Neural progenitor cell (in vitro differentiated cells): ENCODE measurements at regions not wholly inside any gene's neighbourhood (a gene's known extent, or its start where the extent isn't known, plus 50 kb on each side); places are given as distances from the start of the nearest gene placed in this dataset.

Experiments used
- DNase-seq: peaks from one replicate; pipeline ENCODE4 v3.0.0-alpha.2; 2016; ENCODE audit warnings: low spot score
- H2AFZ ChIP-seq: fragments of 200-600 bp; sonication (generic); replicated peaks from 2 replicates; pipeline ENCODE4 v1.6.1; 2016; ENCODE audit warnings: antibody characterized with exemption
- H3F3A ChIP-seq: fragments of 200-600 bp; sonication (generic); 2 replicates; pipeline ENCODE4 v1.6.1; 2016; ENCODE audit warnings: antibody characterized with exemption, low read depth
- H3K27ac ChIP-seq: fragments of 200-600 bp; sonication (generic); 2 replicates; pipeline ENCODE4 v1.5.1; 2016; ENCODE audit warnings: mild to moderate bottlenecking
- H3K27me3 ChIP-seq: fragments of 200-600 bp; sonication (generic); 2 replicates; pipeline ENCODE4 v1.6.1; 2016; ENCODE audit warnings: mild to moderate bottlenecking, moderate library complexity
- H3K36me3 ChIP-seq: fragments of 200-600 bp; sonication (generic); 2 replicates; pipeline ENCODE4 v1.5.1; 2016
- H3K4me1 ChIP-seq: fragments of 200-600 bp; sonication (generic); 2 replicates; pipeline ENCODE4 v1.6.1; 2016; ENCODE audit warnings: mixed run types
- H3K4me2 ChIP-seq: fragments of 200-600 bp; sonication (generic); 2 replicates; pipeline ENCODE4 v1.6.1; 2016
- H3K4me3 ChIP-seq: fragments of 200-600 bp; sonication (generic); 2 replicates; pipeline ENCODE4 v1.5.1; 2016
- H3K79me2 ChIP-seq: fragments of 200-600 bp; sonication (generic); 2 replicates; pipeline ENCODE4 v1.6.1; 2016; ENCODE audit warnings: low read depth
- H3K9ac ChIP-seq: fragments of 200-600 bp; sonication (generic); 2 replicates; pipeline ENCODE4 v1.6.1; 2016
- H3K9me3 ChIP-seq: fragments of 200-600 bp; sonication (generic); 2 replicates; pipeline ENCODE4 v1.5.1; 2016; ENCODE audit warnings: low read depth
- H4K20me1 ChIP-seq: fragments of 200-600 bp; sonication (generic); 2 replicates; pipeline ENCODE4 v1.6.1; 2016; ENCODE audit warnings: low read depth
- H3K27ac Mint-ChIP-seq: 3 replicates; pipeline ENCODE4 v1.8.0; 2021; ENCODE audit warnings: mixed read lengths
- H3K27me3 Mint-ChIP-seq: 2 replicates; pipeline ENCODE4 v1.8.0; 2022; ENCODE audit warnings: low read depth, mild to moderate bottlenecking, inconsistent platforms, moderate library complexity, mixed read lengths; ENCODE audit not compliant: insufficient read depth
- H3K36me3 Mint-ChIP-seq: 3 replicates; pipeline ENCODE4 v1.8.0; 2021; ENCODE audit warnings: mixed read lengths
- H3K4me1 Mint-ChIP-seq: 3 replicates; pipeline ENCODE4 v1.8.0; 2021; ENCODE audit warnings: mixed read lengths
- H3K4me3 Mint-ChIP-seq: 3 replicates; pipeline ENCODE4 v1.8.0; 2021; ENCODE audit warnings: mild to moderate bottlenecking, moderate library complexity, mixed read lengths
- H3K9me3 Mint-ChIP-seq: 3 replicates; pipeline ENCODE4 v1.8.0; 2020; ENCODE audit warnings: mixed read lengths
- EZH2 ChIP-seq: fragments of 200-600 bp; sonication (generic); IDR thresholded peaks from 2 replicates; pipeline ENCODE4 v1.6.1; 2017; ENCODE audit warnings: antibody characterized with exemption, mild to moderate bottlenecking, moderate library complexity
- EZH2phosphoT487 ChIP-seq: fragments of 200-600 bp; sonication (generic); IDR thresholded peaks from 2 replicates; pipeline ENCODE4 v1.6.1; 2017; ENCODE audit warnings: antibody characterized with exemption
- TF ChIP-seq, protein P1 (sequence below): fragments of 200-600 bp; sonication (generic); IDR thresholded peaks from 2 replicates; pipeline ENCODE4 v1.5.1; 2017; ENCODE audit warnings: antibody characterized with exemption, mild to moderate bottlenecking

GRCh38 chr5:73282923-73283322, 109.9 kb downstream of the TMEM174 start:
- DNase-seq, result no peak
- Histone ChIP-seq H3K27ac (no peak overlapping the region), H3K4me3 (no peak overlapping the region), H3K36me3 (no peaks in the 10 kb centered on the region), H3K27me3 (peaks cover 3% of the 10 kb centered on the region), H3K4me1 (peaks cover 9% of the 10 kb centered on the region), H4K20me1 (no peaks in the 10 kb centered on the region), H3K4me2 (no peak overlapping the region), H3K9me3 (no peaks in the 10 kb centered on the region), H3K79me2 (no peaks in the 10 kb centered on the region), H3F3A (no peaks in the 10 kb centered on the region), H3K9ac (no peak overlapping the region), H2AFZ (no peak overlapping the region)
- no peak overlapping the region for H3K4me3 Mint-ChIP-seq
- TF ChIP-seq, protein P1, sequence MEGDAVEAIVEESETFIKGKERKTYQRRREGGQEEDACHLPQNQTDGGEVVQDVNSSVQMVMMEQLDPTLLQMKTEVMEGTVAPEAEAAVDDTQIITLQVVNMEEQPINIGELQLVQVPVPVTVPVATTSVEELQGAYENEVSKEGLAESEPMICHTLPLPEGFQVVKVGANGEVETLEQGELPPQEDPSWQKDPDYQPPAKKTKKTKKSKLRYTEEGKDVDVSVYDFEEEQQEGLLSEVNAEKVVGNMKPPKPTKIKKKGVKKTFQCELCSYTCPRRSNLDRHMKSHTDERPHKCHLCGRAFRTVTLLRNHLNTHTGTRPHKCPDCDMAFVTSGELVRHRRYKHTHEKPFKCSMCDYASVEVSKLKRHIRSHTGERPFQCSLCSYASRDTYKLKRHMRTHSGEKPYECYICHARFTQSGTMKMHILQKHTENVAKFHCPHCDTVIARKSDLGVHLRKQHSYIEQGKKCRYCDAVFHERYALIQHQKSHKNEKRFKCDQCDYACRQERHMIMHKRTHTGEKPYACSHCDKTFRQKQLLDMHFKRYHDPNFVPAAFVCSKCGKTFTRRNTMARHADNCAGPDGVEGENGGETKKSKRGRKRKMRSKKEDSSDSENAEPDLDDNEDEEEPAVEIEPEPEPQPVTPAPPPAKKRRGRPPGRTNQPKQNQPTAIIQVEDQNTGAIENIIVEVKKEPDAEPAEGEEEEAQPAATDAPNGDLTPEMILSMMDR, result no peak
- TF ChIP-seq EZH2phosphoT487, result no peak
- TF ChIP-seq EZH2, result no peak
- H3K9me3 Mint-ChIP-seq, result peaks cover 3% of the 10 kb centered on the region
- peaks cover 22% of the 10 kb centered on the region for H3K27me3 Mint-ChIP-seq
- no peaks in the 10 kb centered on the region for H3K36me3 Mint-ChIP-seq
- H3K27ac Mint-ChIP-seq, result no peak overlapping the region
- peaks cover 27% of the 10 kb centered on the region for H3K4me1 Mint-ChIP-seq

DNA sequence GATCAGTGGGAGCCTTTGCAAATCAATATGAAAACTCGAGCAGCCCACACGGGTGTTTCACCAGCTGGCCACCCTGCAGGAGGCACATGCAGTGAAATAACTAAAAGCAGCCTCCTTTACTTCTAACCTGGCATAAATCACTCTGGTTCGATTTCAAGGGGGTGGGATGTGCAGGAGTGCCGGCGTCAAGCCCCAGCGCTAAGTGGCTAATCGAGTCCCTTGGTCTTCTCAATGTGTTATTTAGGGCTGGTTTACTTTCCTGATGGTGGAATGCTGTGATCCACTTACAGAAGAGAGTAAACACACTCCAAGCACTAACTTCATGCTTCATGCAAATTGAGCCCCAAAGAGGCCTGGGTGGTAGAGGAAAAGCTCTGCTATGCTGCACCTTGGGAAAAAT, 109.4 kb downstream of the TMEM174 start:
- peaks cover 22% of the 10 kb centered on the region for H3K27me3 Mint-ChIP-seq
- Histone ChIP-seq H3K9ac (no peak overlapping the region), H3K4me1 (peaks cover 9% of the 10 kb centered on the region), H3K36me3 (no peaks in the 10 kb centered on the region), H3K4me2 (no peak overlapping the region), H3K4me3 (no peak overlapping the region), H3K9me3 (no peaks in the 10 kb centered on the region), H3K27me3 (peaks cover 3% of the 10 kb centered on the region), H3K79me2 (no peaks in the 10 kb centered on the region), H4K20me1 (no peaks in the 10 kb centered on the region), H3K27ac (no peak overlapping the region), H2AFZ (no peak overlapping the region), H3F3A (no peaks in the 10 kb centered on the region)
- peaks cover 27% of the 10 kb centered on the region for H3K4me1 Mint-ChIP-seq
- peaks cover 3% of the 10 kb centered on the region for H3K9me3 Mint-ChIP-seq
- no peak overlapping the region for H3K4me3 Mint-ChIP-seq
- no peak for TF ChIP-seq EZH2phosphoT487
- TF ChIP-seq, protein P1, result no peak
- TF ChIP-seq EZH2, result no peak
- no peaks in the 10 kb centered on the region for H3K36me3 Mint-ChIP-seq
- DNase-seq, result no peak
- no peak overlapping the region for H3K27ac Mint-ChIP-seq

DNA sequence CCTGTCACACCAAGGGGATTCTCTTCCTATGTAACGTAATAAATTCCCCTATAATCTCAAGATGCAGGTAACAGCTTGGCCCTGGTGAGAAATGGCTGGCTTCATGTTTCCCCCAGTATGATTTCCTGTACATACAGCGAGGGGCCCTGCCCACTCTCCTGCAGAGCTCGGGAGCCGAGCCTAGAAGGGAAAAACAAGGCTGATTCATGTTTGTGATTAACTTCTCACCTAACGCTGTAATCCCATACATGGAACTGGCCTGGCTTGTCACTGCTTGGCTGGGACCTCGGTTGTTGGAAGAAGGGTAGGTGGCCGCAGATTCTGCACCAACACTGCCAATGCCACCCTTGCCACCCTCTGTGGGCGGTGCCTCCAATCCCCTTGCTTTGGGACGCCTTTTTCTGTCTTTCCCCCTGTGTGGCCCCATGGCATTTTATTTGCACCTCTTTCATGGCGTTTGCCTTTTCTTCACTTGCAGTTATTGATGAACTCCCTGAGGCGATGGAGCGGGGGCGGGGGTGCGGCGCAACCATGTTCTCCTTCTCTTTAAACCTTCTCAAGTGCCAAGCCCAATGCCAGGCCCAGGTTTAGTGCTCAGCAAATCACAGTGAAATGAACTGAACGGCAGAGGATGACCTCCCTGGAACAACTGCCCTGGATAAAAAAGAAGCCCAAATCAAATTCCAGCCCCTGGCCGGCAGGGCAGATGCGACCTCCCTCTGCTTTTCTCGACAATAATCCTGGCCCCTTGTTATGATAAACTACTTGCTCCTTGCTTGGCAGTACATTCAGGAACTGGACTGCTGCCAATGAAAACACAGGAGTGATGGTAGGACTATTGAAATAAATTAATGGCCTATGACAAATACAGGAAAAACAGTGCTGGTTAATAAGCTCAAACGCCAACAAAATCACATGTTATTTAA, 108.1 kb downstream of the TMEM174 start:
- Histone ChIP-seq H3K4me2 (no peak overlapping the region), H3K9ac (no peak overlapping the region), H3K79me2 (no peaks in the 10 kb centered on the region), H3K36me3 (no peaks in the 10 kb centered on the region), H3K9me3 (no peaks in the 10 kb centered on the region), H3K4me3 (no peak overlapping the region), H3K4me1 (peaks cover 9% of the 10 kb centered on the region), H3F3A (no peaks in the 10 kb centered on the region), H4K20me1 (no peaks in the 10 kb centered on the region), H3K27ac (no peak overlapping the region), H2AFZ (no peak overlapping the region), H3K27me3 (peaks cover 3% of the 10 kb centered on the region)
- no peak for DNase-seq
- Mint-ChIP-seq H3K4me3 (no peak overlapping the region), H3K9me3 (no peaks in the 10 kb centered on the region), H3K27ac (no peak overlapping the region), H3K27me3 (peaks cover 20% of the 10 kb centered on the region), H3K36me3 (no peaks in the 10 kb centered on the region), H3K4me1 (peaks cover 27% of the 10 kb centered on the region)
- TF ChIP-seq EZH2 (no peak), EZH2phosphoT487 (no peak)
- TF ChIP-seq, protein P1, result no peak
